ENCODE measurements at regions not wholly inside any gene's neighbourhood (a gene's known extent, or its start where the extent isn't known, plus 50 kb on each side); places are given as distances from the start of the nearest gene placed in this dataset.

GRCh38 chr21:24205319-24205718 is 1402.0 kb downstream of the MRPL39 start:
- Histone ChIP-seq H3K27ac (ENCODE audit: control insufficient read depth, insufficient read depth, low read length) (no peak overlapping the region), H3K27me3 (ENCODE audit: control insufficient read depth, extremely low read depth, insufficient read depth, low read length) (no peaks in the 10 kb centered on the region), H3K4me3 (ENCODE audit: control insufficient read depth in 2 of 3, extremely low read depth in 1 of 3, insufficient read depth in 2 of 3, low read depth in 1 of 3, low read length in 3 of 3) (no peak overlapping the region), H3K9me3 (ENCODE audit: control insufficient read depth, low read depth, low read length) (no peaks in the 10 kb centered on the region), H3K36me3 (ENCODE audit: control insufficient read depth in 2 of 2, extremely low read depth in 1 of 2, insufficient read depth in 2 of 2, low read length in 2 of 2) (no peaks in the 10 kb centered on the region), H4K20me1 (ENCODE audit: control insufficient read depth, extremely low read depth, insufficient read depth, low read length) (no peaks in the 10 kb centered on the region), H3K4me1 (ENCODE audit: control insufficient read depth, extremely low read depth, insufficient read depth, low read length) (no peaks in the 10 kb centered on the region), H2AFZ (ENCODE audit: control insufficient read depth, low read length) (no peak overlapping the region), H3K79me2 (ENCODE audit: control insufficient read depth, insufficient read depth, low read length) (no peaks in the 10 kb centered on the region), H3K4me2 (ENCODE audit: control insufficient read depth, extremely low read depth, insufficient read depth, low read depth, low read length) (no peak overlapping the region), H3K9me1 (ENCODE audit: control insufficient read depth, extremely low read depth, insufficient read depth, low read length) (no peaks in the 10 kb centered on the region), H3K9ac (ENCODE audit: control insufficient read depth, extremely low read depth, insufficient read depth, low read length) (no peak overlapping the region)
- no peak for DNase-seq (ENCODE audit: low read depth, low spot score)
- TF ChIP-seq EZH2 (IDR thresholded peaks at IDR 0.05; ENCODE audit: low read length): no peak
- TF ChIP-seq CTCF (optimal IDR thresholded peaks at IDR 0.05 in 1 of 3, IDR thresholded peaks at IDR 0.05 in 1 of 3, conservative IDR thresholded peaks at IDR 0.05 in 1 of 3; ENCODE audit: extremely low read depth in 1 of 3, insufficient read depth in 2 of 3, low read length in 3 of 3): no peak
- FAIRE-seq: no peak
- dilution Hi-C loops (cut with MboI; ENCODE audit: extremely low pct_ligation_motif_present, low sequenced_read_pairs): no loop called here

- Histone ChIP-seq H3K79me2 (ENCODE audit: control insufficient read depth, insufficient read depth, low read length) (no peaks in the 10 kb centered on the region), H3K36me3 (ENCODE audit: control insufficient read depth in 2 of 2, extremely low read depth in 1 of 2, insufficient read depth in 2 of 2, low read length in 2 of 2) (no peaks in the 10 kb centered on the region), H3K27me3 (ENCODE audit: control insufficient read depth, extremely low read depth, insufficient read depth, low read length) (no peaks in the 10 kb centered on the region), H4K20me1 (ENCODE audit: control insufficient read depth, extremely low read depth, insufficient read depth, low read length) (no peaks in the 10 kb centered on the region), H3K4me3 (ENCODE audit: control insufficient read depth in 2 of 3, extremely low read depth in 1 of 3, insufficient read depth in 2 of 3, low read depth in 1 of 3, low read length in 3 of 3) (no peak overlapping the region), H3K9ac (ENCODE audit: control insufficient read depth, extremely low read depth, insufficient read depth, low read length) (no peak overlapping the region), H3K4me1 (ENCODE audit: control insufficient read depth, extremely low read depth, insufficient read depth, low read length) (no peaks in the 10 kb centered on the region), H3K9me3 (ENCODE audit: control insufficient read depth, low read depth, low read length) (no peaks in the 10 kb centered on the region), H3K27ac (ENCODE audit: control insufficient read depth, insufficient read depth, low read length) (no peak overlapping the region), H3K4me2 (ENCODE audit: control insufficient read depth, extremely low read depth, insufficient read depth, low read depth, low read length) (no peak overlapping the region), H2AFZ (ENCODE audit: control insufficient read depth, low read length) (no peak overlapping the region), H3K9me1 (ENCODE audit: control insufficient read depth, extremely low read depth, insufficient read depth, low read length) (no peaks in the 10 kb centered on the region)
- dilution Hi-C loops (cut with MboI; ENCODE audit: extremely low pct_ligation_motif_present, low sequenced_read_pairs): no loop called here
- TF ChIP-seq EZH2 (IDR thresholded peaks at IDR 0.05; ENCODE audit: low read length) (no peak), CTCF (optimal IDR thresholded peaks at IDR 0.05 in 1 of 3, IDR thresholded peaks at IDR 0.05 in 1 of 3, conservative IDR thresholded peaks at IDR 0.05 in 1 of 3; ENCODE audit: extremely low read depth in 1 of 3, insufficient read depth in 2 of 3, low read length in 3 of 3) (no peak)
- DNase-seq (ENCODE audit: low read depth, low spot score) (no peak), FAIRE-seq (no peak)
Measured at GRCh38 chr21:24204641-24205040, 1402.6 kb downstream of the MRPL39 start.

Data from keratinocyte (primary cell).